ENCODE measurements at regions not wholly inside any gene's neighbourhood (a gene's known extent, or its start where the extent isn't known, plus 50 kb on each side); places are given as distances from the start of the nearest gene placed in this dataset.

- TF ChIP-seq CTCF (IDR thresholded peaks at IDR 0.05) (peak in 1 of 4 donors; percentile 7), POLR2A (IDR thresholded peaks at IDR 0.05) (no peak)
These were observed 201.1 kb downstream of the PPP1R3A start for GRCh38 chr7:113717739-113718138.
